ENCODE measurements at regions not wholly inside any gene's neighbourhood (a gene's known extent, or its start where the extent isn't known, plus 50 kb on each side); places are given as distances from the start of the nearest gene placed in this dataset.

DNA sequence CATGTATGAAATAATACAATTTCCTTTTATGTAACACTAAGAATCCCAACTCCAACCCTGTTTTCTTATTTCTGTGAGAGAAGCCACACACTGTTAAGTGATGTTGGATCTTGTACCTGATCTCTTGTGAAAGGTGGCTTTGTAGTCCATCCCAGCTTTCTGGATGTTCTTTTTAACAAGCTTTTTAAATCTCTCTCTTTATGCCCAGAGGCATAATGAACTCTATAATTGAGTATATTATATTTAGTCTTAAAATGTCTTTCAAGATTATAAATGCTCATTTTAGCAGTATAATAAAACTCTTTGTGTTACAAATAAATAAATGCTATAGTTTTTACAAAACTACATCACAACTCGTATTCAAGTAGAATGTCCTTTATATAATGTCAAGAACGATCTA lies 922.1 kb downstream of the EPHA7 start:
- H3K9me3 ChIP-seq (ENCODE audit: control insufficient read depth, low read depth, low read length) = no peaks in the 10 kb centered on the region
- TF ChIP-seq, protein P1, sequence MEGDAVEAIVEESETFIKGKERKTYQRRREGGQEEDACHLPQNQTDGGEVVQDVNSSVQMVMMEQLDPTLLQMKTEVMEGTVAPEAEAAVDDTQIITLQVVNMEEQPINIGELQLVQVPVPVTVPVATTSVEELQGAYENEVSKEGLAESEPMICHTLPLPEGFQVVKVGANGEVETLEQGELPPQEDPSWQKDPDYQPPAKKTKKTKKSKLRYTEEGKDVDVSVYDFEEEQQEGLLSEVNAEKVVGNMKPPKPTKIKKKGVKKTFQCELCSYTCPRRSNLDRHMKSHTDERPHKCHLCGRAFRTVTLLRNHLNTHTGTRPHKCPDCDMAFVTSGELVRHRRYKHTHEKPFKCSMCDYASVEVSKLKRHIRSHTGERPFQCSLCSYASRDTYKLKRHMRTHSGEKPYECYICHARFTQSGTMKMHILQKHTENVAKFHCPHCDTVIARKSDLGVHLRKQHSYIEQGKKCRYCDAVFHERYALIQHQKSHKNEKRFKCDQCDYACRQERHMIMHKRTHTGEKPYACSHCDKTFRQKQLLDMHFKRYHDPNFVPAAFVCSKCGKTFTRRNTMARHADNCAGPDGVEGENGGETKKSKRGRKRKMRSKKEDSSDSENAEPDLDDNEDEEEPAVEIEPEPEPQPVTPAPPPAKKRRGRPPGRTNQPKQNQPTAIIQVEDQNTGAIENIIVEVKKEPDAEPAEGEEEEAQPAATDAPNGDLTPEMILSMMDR (conservative IDR thresholded peaks at IDR 0.05) = no peak
- H3K4ac ChIP-seq (ENCODE audit: low read depth, low read length) = no peak overlapping the region
- H2BK20ac ChIP-seq (ENCODE audit: low read depth, low read length, poor library complexity, severe bottlenecking) = no peak overlapping the region
- H3K18ac ChIP-seq (ENCODE audit: insufficient read length, low read depth, low read length) = no peak overlapping the region
- H2BK5ac ChIP-seq (ENCODE audit: insufficient read length, low read length) = no peak overlapping the region
- H4K5ac ChIP-seq (ENCODE audit: insufficient read length, low read depth, low read length) = no peak overlapping the region
- no peak overlapping the region for H2AFZ ChIP-seq (ENCODE audit: low read length)
- no CpG with 5 or more reads among the region's 2 CpGs for WGBS (ENCODE audit: extremely low coverage, insufficient read length, low lambda C conversion rate)
- no peak overlapping the region for H2BK12ac ChIP-seq (ENCODE audit: insufficient read length, low read depth, low read length)
- no peak overlapping the region for H4K91ac ChIP-seq (ENCODE audit: insufficient read length, low read depth, low read length)
- no peak overlapping the region for H3K23ac ChIP-seq (ENCODE audit: insufficient read length, low read depth, low read length)
- H3K9me3 Mint-ChIP-seq = no peaks in the 10 kb centered on the region
- H3K9ac ChIP-seq (ENCODE audit: extremely low read depth, insufficient read length, low read length) = no peak overlapping the region
- no peak overlapping the region for H3T11ph ChIP-seq (ENCODE audit: low read length)
- H2BK120ac ChIP-seq (ENCODE audit: low read depth, low read length, poor library complexity, severe bottlenecking) = no peak overlapping the region
- H3K27me3 Mint-ChIP-seq (ENCODE audit: low read depth) = no peaks in the 10 kb centered on the region
- no peaks in the 10 kb centered on the region for H4K20me1 ChIP-seq (ENCODE audit: control insufficient read depth, insufficient read depth, insufficient read length)
- no peaks in the 10 kb centered on the region for H3K36me3 Mint-ChIP-seq (ENCODE audit: insufficient read depth in 1 of 3, low read depth in 3 of 3)
- no peaks in the 10 kb centered on the region for H3K4me1 ChIP-seq (ENCODE audit: insufficient read depth, low read length)
- no peaks in the 10 kb centered on the region for H3K79me2 ChIP-seq (ENCODE audit: insufficient read depth, low read length)
- H3K4me3 Mint-ChIP-seq = no peak overlapping the region
- no peaks in the 10 kb centered on the region for H3K23me2 ChIP-seq (ENCODE audit: insufficient read length, low read depth, low read length, poor library complexity, severe bottlenecking)
- no peak overlapping the region for H3K27ac Mint-ChIP-seq
- DNase-seq = no peak
- H2BK15ac ChIP-seq (ENCODE audit: low read depth, low read length) = no peak overlapping the region
- no peak overlapping the region for H2AK5ac ChIP-seq (ENCODE audit: insufficient read length, low read length)
- no peak overlapping the region for H4K8ac ChIP-seq (replicated peaks; ENCODE audit: insufficient read length, low read depth, low read length)
- H3K4me1 Mint-ChIP-seq = peaks cover 4% of the 10 kb centered on the region in 2 experiments
- no peak overlapping the region for H3K4me2 ChIP-seq (ENCODE audit: insufficient read depth, insufficient read length, low read length)
- H3K27ac ChIP-seq (ENCODE audit: insufficient read length, low read depth, low read length) = no peak overlapping the region
- H3K79me1 ChIP-seq (ENCODE audit: insufficient read depth, low read depth, low read length, poor library complexity, severe bottlenecking) = no peaks in the 10 kb centered on the region
- no peaks in the 10 kb centered on the region for H3K27me3 ChIP-seq (ENCODE audit: insufficient read depth, low read length)
- H3K14ac ChIP-seq (ENCODE audit: insufficient read depth, low read length) = no peak overlapping the region
- no peak overlapping the region for H3K56ac ChIP-seq (ENCODE audit: insufficient read length, low read depth, low read length)

All from H9 (cell line).